ENCODE measurements at regions not wholly inside any gene's neighbourhood (a gene's known extent, or its start where the extent isn't known, plus 50 kb on each side); places are given as distances from the start of the nearest gene placed in this dataset.
"Not testable (repeated sequence)": the region's sequence is repeated elsewhere in the genome, so short reads cannot be mapped to it uniquely, and the experiment has no call there.

- DNase-seq = no peak
Measured at GRCh38 chr17:62149961-62150360, 84.9 kb upstream of the MED13 start.

GRCh38 chr17:62147284-62147683 is 82.2 kb upstream of the MED13 start:
- no peak for DNase-seq

- no peak for DNase-seq
Measured at GRCh38 chr17:62140836-62141235, 75.8 kb upstream of the MED13 start.

GRCh38 chr17:62140376-62140775 is 75.3 kb upstream of the MED13 start:
- DNase-seq = no peak

GRCh38 chr17:62139690-62140354 is 74.7 kb upstream of the MED13 start:
- DNase-seq = not testable (repeated sequence)

- no peak for DNase-seq
Measured at GRCh38 chr17:62139141-62139540, 74.1 kb upstream of the MED13 start.

- DNase-seq = peak; percentile 30
Measured at GRCh38 chr17:62138676-62139121, 73.6 kb upstream of the MED13 start.

GRCh38 chr17:62137734-62138624 is 72.9 kb upstream of the MED13 start:
- peak; percentile 15 for DNase-seq

GRCh38 chr17:62137013-62137733 is 72.1 kb upstream of the MED13 start:
- DNase-seq = not testable (repeated sequence)

- DNase-seq = no peak
Measured at GRCh38 chr17:62135742-62136141, 70.7 kb upstream of the MED13 start.

DNA sequence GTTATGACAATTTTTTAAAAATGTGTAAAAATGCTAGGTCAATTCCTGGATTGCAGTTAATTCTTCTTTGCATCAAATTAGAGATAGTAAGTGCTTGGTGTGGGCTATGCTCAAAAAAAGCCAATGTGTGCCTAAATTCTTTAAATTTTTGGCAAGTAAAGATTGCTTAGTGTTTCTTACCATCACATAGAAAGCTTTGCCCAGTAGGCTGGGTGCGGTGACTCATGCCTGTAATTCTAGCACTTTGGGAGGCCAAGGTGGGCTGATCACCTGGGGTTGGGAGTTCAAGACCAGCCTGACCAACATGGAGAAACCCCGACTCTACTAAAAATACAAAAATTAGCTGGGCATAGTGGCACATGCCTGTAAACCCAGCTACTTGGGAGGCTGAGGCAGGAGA is 70.0 kb upstream of the MED13 start:
- not testable (repeated sequence) for DNase-seq

- DNase-seq = no peak
Measured at GRCh38 chr17:62134397-62134796, 69.3 kb upstream of the MED13 start.

- not testable (repeated sequence) for DNase-seq
Measured at GRCh38 chr17:62131271-62131670, 66.2 kb upstream of the MED13 start.

DNA sequence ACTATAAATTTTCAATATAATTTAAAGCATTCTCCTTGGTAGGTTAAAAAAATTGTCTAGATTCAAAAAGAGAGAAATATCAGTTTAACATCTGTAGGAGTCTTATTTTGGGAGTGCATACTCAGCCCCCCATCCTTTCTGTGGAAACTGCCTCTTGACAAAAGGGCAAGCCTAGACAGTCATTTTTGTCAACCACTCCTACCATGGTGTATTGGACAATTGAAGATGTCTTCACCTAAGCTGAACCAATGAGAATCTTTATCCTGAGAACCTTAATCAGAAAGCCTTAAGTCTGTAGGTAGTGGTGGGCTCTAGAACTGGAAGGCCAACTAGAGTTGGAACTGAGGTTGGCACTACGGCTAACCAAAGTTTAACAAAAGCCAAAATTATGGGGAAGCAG is 65.7 kb upstream of the MED13 start:
- DNase-seq = no peak

GRCh38 chr17:62126292-62126691 is 61.2 kb upstream of the MED13 start:
- DNase-seq = no peak

- no peak for DNase-seq
Measured at GRCh38 chr17:62125307-62125706, 60.2 kb upstream of the MED13 start.

GRCh38 chr17:62121025-62121730 is 56.1 kb upstream of the MED13 start:
- no peak for DNase-seq

DNA sequence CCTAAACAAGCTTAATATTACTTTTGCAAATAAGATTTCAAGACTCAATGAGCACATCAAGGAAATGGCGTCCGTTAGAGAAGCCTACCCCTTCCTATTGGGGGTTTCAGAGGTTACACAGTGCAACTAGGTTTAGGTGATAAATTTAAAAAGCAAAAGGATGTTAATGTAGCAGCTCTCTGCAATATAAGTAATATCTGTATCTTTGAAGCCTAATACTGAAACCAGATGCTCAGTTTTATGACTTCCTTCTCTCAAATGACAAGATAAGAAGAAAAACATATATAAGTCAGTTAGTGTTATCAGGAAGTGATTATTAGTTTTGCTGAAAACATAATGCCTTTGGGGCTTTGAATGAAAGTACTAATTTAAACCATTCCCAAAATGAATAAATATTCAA is 54.3 kb upstream of the MED13 start:
- DNase-seq = peak; percentile 79

Data from activated CD4-positive, alpha-beta T cell treated with anti-CD3 and anti-CD28 coated beads, Interleukin-10, Interleukin-2, amounts not matched to agents 100 ng/mL and 50 ng/mL, durations not matched to agents 16 hours and 8 hours (primary cell).